ENCODE measurements at regions not wholly inside any gene's neighbourhood (a gene's known extent, or its start where the extent isn't known, plus 50 kb on each side); places are given as distances from the start of the nearest gene placed in this dataset.
"Not testable (repeated sequence)": the region's sequence is repeated elsewhere in the genome, so short reads cannot be mapped to it uniquely, and the experiment has no call there.

- DNase-seq = no peak
Observed at GRCh38 chr6:3546121-3546520, 89.3 kb upstream of the SLC22A23 start.

DNA sequence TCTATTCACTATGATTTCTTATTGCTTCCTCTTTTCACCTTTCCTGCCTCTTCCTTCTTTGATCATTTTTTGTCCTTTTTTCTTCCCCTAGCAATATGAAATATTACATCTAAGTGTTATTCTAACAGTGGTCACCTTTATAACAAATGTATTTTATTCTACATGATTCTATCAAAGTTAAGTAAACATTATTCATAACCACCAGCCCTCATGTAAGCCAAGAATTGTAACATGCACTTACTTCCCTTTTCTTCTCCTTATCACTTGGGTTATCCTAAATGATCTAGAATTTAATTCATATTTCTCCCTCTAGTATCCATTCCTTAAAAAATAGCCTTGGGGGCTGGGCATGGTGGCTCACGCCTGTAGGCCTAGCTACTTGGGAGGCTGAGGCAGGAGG is 88.3 kb upstream of the SLC22A23 start:
- no peak for DNase-seq

DNA sequence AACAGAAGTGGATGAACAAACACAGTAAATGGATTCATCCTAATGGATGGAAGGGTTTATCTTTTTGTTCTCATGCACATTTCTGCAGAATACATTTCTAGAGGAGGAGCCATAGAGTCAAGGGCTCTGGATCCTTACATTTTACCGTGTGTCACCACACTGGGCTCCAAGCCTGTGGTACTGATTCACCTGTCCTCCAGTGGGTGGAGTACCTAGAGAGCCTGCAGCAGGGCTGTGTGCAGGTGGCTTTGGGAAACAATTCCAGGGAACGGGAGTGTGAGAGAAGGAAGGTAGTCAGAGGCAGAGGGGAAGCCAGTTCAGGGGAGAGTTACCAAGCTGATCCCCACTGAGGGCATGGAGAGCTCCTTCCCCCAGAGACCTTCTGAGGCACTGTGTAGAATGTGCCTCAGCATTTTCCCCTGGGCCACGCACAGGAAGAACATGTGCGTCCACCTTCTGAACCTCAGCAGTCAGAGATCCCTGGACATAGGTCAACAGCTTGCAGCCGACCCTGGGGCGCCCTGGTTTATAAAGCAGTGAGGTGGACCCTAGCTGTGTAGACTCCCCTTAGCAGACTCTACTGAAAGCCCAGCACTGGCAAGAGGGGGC is 85.3 kb upstream of the SLC22A23 start:
- DNase-seq = no peak

DNA sequence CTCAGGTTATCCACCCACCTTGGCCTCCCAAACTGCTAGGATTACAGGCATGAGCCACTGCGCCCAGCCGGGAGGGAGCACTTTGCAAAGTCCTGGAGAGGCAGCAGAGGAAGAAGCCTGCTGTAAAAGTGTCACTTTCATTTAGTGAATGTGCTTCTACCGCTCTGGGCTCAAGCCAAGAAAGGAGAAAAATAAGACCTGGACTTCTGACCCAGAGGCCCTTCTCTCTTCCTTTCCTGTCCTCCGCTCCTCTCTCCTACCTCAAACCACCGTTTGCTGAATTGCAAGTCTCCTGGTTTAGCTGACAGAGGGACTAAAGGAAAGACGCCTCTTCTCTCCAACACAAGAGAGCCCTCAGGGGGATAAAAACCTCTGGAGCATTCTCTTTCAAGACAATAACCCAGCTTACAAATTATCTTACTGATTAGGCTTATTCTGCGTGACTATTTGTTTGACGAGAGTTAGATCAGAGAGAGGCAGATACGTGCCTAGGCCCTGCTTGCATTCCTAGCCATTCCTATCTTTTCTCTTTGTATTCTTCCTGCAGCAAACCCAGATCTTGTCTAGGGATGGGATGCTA is 84.2 kb upstream of the SLC22A23 start:
- no peak for DNase-seq

DNA sequence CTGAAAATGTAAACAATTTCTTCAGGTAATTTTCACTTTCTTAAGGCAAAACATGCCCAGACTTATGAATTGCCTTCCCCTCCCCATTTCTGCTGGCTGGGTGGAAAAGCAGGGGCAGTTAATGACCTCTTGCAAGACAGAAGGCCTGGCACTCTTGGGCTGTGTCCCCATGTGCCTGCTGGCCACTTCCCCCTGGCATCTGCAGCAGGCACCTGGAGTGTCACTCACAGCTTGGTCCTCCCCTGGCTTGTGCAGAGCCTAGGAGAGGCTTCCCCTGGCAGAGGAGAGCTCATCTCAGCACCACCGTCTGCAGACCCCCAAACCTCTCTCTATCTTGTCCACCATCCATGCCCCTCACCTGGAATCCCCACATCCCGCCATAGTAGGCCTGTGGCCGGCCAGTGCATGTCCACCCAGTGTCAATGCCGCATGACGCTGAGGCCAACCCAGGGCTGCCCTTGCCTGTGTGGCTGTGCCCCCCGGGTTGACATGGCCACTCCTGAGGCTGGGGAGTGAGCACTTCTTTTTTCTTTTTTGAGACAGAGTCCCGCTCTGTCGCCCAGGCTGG is 83.5 kb upstream of the SLC22A23 start:
- no peak for DNase-seq

DNA sequence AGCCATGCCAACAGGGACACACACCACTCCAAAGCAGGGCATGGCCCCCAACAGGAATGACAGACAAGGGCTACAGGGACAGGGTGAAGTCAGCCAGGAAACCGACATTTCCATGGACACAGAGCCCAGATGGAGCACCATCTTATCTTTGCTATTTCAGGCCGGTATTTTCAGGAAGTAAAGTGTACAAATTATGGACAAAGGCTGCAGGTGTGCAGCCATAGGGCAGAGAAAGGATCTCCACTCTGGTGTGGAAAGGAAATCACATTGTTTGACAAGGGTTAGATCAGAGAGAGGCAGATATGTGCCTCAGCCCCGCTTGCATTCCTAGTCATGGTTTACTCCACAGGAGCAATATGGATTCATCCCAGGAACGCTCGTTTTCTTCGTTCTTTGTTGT is 81.7 kb upstream of the SLC22A23 start:
- DNase-seq = no peak

- DNase-seq = no peak
Observed at GRCh38 chr6:3536901-3537300, 80.1 kb upstream of the SLC22A23 start.

- no peak for DNase-seq
Observed at GRCh38 chr6:3535776-3536435, 79.1 kb upstream of the SLC22A23 start.

- no peak for DNase-seq
Observed at GRCh38 chr6:3535033-3535775, 78.4 kb upstream of the SLC22A23 start.

DNA sequence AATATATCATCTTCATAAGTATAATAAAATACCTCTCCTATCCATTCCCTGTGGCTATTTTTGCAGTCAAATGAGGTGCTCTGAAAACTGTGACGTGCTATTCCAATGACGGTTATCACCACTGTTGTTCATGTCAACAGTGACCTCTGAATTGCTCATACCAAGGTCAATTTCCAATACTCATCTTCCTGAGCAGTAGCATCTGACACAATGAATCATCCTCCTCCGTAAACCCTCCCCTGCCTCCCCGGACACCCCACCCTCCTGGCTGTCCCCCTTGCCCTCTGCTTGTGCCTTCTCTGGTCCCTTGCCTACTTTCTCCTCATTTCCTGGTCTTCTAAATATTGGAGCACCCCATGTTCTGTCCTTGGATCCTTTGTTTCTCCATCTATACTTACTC is 77.7 kb upstream of the SLC22A23 start:
- no peak for DNase-seq

- no peak for DNase-seq
Observed at GRCh38 chr6:3533981-3534380, 77.1 kb upstream of the SLC22A23 start.

GRCh38 chr6:3532296-3532916 is 75.6 kb upstream of the SLC22A23 start:
- DNase-seq = no peak

DNA sequence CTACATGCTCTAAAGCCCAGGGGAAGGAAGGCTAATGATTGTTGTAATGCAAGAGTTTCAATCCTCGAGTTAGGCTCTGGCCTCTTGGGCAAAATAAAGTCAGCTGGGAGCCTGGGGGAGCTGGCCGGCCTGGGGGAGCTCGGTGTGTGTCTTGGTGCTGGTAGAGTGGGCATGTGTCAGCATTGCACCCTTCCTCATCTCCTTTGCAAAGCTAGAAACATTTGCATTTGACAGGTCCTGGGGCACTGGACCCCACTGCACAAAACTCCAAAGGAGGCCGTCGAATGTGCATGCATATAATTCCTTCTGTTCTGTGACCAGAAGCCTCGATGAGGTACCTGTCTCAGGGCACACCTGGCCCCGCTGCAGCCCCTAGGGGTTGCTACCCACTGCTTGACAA is 74.6 kb upstream of the SLC22A23 start:
- no peak for DNase-seq

DNA sequence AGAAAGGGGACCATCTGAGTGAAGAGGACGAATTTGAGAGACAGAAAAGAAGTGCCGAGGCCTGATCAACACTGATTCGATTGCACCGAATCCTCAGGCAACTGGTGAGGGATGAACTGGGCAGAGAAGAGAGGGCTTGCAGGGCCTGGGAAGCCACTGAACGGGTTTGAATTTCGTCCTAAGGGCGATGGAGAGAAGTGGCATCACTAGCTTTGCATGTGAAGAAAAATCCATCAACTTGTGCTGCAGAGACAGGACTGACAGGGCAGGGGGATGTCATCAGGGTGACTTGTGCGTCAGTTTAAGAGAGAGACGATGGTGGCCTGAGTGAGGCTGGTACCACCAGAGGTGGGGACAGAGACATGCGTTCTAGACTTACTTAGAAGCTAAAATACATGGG is 73.7 kb upstream of the SLC22A23 start:
- no peak for DNase-seq

DNA sequence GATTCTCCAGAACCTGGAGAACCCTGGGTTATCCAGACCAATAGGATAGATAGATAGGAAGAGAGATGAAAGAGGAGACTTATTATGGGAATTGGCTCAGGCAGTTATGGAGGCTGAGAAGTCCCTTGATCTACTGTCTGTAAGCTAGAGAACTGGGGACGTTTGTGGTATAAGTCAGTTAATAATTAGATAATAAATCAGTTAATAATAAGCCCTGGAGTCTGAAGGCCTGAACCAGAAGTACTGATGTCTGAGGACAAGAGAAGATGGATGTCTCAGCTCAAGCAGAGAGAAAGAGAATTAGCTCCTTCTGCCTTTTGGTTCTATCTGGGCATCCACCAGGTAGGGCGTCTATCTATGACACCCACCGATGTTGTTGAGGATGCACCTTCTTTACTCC is 72.9 kb upstream of the SLC22A23 start:
- no peak for DNase-seq

GRCh38 chr6:3529232-3529631 is 72.4 kb upstream of the SLC22A23 start:
- DNase-seq = no peak

DNA sequence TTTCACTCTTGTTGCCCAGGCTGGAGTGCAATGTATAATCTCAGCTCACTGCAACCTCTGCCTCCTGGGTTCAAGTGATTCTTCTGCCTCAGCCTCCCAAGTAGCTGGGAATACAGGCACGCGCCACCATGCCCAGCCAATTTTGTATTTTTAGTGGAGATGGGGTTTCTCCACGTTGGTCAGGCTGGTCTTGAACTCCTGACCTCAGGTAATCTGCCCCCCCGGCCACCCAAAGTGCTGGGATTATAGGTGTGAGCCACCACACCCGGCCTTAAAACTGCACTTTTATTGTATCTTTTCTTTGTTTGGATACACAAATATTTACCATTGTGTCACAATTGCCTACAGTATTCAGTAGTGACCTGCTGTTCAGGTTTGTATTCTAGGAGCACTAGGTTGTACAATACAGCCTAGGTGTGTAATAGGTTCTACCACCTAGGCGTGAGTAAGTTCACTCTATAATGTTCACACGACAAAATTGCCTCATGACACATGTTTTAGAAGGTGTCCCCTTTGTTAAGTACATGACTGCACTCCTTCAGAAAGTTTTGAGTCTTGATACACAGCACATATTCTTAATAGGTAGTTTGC is 71.3 kb upstream of the SLC22A23 start:
- DNase-seq = not testable (repeated sequence)

GRCh38 chr6:3527651-3527977 is 70.8 kb upstream of the SLC22A23 start:
- no peak for DNase-seq

DNA sequence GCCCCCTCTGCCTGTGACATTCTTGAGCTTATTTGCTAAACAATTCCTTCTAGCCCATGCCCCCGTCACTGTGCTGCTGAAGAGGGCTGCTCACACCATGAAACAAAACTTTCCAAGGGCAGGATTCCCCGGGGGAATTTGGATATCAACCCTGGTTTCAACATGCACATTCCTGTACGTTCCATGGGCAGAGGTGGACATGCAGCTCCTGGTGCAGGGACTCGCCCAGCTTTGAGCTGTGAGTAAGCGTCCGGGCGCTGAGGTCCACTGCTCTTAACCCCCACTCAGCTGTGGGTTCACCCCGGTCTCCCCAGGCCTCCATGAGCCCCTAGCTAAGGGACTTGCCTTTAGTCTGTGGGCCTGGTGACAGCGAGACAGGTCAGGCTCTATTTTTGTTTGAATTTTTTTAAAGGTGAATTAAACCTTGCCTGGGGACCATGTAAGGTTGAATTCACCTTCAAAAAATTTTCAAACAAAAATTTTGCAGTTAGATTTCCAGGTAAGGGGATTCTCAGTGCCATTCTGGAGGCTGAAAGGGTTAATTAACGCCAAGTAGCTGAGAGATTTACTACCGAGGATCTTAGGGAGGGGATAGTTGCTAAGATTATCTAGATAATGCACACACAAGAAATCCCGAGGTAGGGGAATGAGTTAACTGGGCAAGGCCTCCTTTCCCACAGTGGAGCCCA is 70.3 kb upstream of the SLC22A23 start:
- no peak for DNase-seq

- no peak for DNase-seq
Observed at GRCh38 chr6:3525915-3526314, 69.1 kb upstream of the SLC22A23 start.

- DNase-seq = no peak
Observed at GRCh38 chr6:3524456-3524855, 67.6 kb upstream of the SLC22A23 start.

GRCh38 chr6:3523966-3524365 is 67.1 kb upstream of the SLC22A23 start:
- no peak for DNase-seq

All from inflammatory macrophage (primary cell).